GM12864 (cell line): ENCODE measurements at regions not wholly inside any gene's neighbourhood (a gene's known extent, or its start where the extent isn't known, plus 50 kb on each side); places are given as distances from the start of the nearest gene placed in this dataset.
"Not testable (repeated sequence)": the region's sequence is repeated elsewhere in the genome, so short reads cannot be mapped to it uniquely, and the experiment has no call there.

Experiments used
- DNase-seq: peaks from one replicate; pipeline ENCODE4 v3.0.0-alpha.2; 2011; ENCODE audit warnings: low read depth
- H3K4me3 ChIP-seq: 2 replicates; pipeline ENCODE4 v1.5.1; 2011; ENCODE audit warnings: mild to moderate bottlenecking, low read depth, low read length, control low read depth
- TF ChIP-seq, protein P1 (sequence below): IDR thresholded peaks from 2 replicates; pipeline ENCODE4 v1.5.1; 2011; ENCODE audit warnings: low read depth, mild to moderate bottlenecking, moderate library complexity, low read length, control low read depth, inconsistent platforms; ENCODE audit errors: missing control alignments

DNA sequence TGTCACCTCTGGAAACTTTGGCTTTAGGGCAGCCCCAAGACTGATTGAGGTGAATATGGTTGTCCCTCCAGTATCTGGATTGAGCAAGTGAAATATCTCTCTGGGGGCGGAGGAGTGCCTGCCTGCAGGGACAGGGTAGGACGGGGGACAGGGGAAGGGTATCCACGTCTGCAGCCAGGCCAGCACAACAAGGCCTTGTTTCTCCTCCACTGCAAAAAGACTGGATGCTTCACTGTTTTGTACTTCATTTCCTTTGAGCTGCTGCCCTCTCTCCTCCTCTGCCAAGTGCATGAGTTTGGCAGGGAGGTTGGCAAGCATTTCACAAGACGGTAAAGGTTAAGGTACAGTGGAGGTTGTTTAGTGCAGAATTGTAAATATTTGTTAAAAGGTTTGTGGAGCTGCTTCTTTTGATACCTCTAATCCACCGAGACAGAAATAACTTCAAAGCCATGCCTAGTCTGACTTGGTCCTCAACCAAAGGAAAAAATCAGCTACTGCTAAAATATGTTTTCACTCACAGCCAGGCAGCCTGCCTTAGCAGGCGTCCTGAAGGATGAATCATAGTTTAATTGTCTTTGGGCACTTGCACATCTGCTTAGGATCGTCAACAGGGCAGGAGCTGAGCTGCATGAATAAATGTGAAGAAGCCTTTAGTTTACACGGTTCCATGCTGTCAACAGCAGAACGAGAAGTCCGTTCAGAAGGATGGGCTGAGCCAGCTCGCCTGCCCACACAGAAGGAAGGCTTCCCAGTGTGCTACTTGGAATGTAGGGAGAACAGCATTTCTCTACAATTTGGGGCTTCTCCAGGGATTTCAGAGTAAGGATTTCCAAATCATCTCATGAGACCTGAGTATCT is 269.7 kb downstream of the TTC6 start:
- DNase-seq, result no peak
- no peak overlapping the region for H3K4me3 ChIP-seq
- TF ChIP-seq, protein P1, sequence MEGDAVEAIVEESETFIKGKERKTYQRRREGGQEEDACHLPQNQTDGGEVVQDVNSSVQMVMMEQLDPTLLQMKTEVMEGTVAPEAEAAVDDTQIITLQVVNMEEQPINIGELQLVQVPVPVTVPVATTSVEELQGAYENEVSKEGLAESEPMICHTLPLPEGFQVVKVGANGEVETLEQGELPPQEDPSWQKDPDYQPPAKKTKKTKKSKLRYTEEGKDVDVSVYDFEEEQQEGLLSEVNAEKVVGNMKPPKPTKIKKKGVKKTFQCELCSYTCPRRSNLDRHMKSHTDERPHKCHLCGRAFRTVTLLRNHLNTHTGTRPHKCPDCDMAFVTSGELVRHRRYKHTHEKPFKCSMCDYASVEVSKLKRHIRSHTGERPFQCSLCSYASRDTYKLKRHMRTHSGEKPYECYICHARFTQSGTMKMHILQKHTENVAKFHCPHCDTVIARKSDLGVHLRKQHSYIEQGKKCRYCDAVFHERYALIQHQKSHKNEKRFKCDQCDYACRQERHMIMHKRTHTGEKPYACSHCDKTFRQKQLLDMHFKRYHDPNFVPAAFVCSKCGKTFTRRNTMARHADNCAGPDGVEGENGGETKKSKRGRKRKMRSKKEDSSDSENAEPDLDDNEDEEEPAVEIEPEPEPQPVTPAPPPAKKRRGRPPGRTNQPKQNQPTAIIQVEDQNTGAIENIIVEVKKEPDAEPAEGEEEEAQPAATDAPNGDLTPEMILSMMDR, result no peak

DNA sequence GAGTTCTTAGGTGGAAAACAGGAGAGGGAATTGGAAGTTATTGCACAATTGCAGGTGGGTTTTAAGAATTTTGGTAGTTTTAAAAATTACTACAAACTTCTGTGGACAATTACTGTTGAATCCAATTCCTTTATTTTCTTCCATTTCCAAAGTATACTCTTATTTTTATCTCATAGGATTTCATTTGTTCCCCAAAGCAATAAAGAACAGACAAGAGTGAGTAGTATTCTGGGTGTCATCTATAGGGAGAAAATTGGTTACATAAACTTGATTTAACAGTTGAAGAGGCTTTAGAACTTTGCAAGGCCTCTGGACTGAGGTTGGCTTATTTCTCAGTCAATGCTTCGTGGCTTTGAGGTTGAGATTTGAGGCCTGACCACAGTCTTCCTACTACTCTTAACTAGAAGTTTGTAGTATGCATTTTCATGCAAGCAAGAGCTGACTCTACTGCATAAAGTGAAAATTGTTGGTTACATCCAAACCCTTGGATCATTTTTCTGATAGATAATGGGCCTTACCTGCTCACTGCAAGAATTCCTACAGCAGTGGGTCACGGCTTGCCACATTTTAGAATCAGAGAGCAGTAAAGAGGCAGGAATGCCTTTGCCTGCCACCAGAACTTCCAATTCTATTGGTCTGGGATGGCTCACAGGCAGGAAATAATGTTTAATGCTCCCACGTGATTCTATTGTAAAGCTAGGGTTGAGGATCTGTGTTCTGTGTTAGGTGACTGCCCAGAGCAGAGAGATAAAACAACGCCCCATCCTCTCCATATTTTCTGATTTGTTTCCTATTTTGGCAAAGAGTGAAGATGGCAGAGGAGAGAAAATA is 270.5 kb downstream of the TTC6 start:
- no peak for DNase-seq
- TF ChIP-seq, protein P1, result no peak
- H3K4me3 ChIP-seq, result no peak overlapping the region

- DNase-seq, result no peak
- H3K4me3 ChIP-seq, result no peak overlapping the region
- TF ChIP-seq, protein P1, result no peak
Measured at GRCh38 chr14:37869633-37870032, 274.2 kb downstream of the TTC6 start.

GRCh38 chr14:37870170-37870569 is 274.7 kb downstream of the TTC6 start:
- TF ChIP-seq, protein P1, result no peak
- no peak overlapping the region for H3K4me3 ChIP-seq
- DNase-seq, result no peak

DNA sequence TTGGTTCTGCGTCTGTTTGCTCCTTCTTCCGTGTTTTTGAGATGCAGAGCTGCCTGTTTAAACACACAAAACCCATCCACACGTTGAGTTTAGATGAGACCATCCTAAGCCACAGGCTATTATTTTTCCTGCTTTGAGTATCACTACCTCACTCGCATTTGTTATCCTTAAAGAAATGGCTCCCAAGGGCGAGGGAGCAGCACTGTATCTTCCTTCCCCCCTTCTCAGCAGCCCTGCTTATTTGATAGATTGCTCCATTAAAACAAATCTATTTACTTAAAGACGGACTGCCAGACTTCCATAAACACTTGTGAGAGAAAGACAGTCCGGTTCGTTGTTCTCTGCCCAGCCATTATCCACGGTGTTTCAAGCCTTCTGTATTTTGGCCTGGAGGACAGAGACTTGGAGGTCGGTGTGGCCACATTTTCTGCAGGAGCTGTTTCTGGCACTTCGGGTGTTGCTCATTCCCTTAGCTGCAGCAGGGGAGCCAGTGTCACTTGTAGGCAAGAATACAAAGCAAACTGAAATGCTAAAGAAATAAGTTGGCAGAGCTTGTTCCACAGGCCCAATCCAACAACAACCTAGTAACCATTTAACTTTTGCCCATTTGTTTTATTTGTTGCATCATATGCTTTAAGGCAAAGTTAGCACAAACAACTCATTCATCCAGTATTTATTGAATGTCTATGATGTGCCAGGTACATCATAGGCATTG is 275.4 kb downstream of the TTC6 start:
- no peak overlapping the region for H3K4me3 ChIP-seq
- no peak for DNase-seq
- TF ChIP-seq, protein P1, result no peak

- DNase-seq, H3K4me3 ChIP-seq: not testable (repeated sequence)
Measured at GRCh38 chr14:37874065-37874428, 278.6 kb downstream of the TTC6 start.
